GM21423 (cell line): ENCODE measurements at regions not wholly inside any gene's neighbourhood (a gene's known extent, or its start where the extent isn't known, plus 50 kb on each side); places are given as distances from the start of the nearest gene placed in this dataset.
"Not testable (repeated sequence)": the region's sequence is repeated elsewhere in the genome, so short reads cannot be mapped to it uniquely, and the experiment has no call there.

Experiments used
- ATAC-seq: cut with Tn5 transposase; IDR thresholded peaks from one replicate; pipeline ENCODE4 v1.9.1; 2021; ENCODE audit warnings: mild to moderate bottlenecking, moderate library complexity; ENCODE audit not compliant: unreplicated experiment

DNA sequence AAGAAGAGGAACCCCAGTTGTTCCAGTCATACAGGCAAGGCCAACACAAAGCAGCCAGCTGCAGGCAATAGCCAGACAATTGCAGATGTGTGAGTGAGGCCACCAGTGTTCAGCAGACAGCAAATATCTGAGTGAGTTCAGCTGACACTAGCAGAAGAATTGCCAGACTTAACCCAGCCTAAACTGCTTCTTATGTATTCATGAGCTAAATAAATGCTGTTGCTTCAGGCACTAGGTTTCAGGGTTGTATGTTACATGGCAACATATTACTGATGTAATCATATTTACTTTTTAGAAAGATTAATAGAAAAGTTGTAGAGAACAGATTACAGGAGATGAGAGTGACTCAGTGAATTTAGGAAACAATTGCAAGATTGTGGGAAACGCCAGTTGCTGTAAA is 129.8 kb upstream of the CHODL start:
- ATAC-seq = no peak

DNA sequence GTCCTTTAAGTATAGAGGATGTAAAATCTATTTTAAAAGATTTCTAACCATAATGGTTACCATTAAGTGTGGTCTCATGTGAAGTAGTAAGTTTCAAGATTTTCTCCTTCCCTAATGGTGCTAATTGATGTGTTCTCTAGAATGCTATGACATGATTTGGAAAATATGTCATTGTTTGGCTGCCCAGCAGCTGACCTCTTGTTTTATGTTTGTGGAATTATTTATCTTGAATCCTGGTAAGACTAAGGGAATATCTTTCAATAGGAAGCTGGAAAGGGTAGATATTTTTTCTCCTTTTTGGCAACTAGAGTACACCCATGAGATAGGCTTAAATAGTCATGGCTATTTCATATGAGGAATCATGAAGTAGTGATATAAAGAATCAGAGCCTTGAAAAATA is 139.8 kb upstream of the CHODL start:
- no peak for ATAC-seq

DNA sequence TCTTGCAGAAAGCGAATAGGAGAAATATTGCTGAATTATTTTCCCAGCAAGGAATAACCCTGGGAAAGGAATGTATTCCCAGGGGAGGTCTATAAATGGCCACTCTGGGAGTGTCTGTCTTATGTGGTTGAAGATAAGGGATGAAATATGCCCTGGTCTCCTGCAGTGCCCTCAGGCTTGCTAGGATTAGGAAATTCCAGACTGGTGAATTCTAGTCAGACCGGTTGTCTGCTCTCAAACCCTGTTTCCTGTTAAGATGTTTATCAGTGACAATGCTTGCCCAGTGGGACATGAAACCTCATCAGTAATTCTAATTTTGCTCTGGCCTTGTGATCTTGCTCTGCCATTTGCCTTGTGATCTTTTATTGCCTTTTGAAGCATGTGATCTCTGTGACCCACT is 148.2 kb upstream of the CHODL start:
- not testable (repeated sequence) for ATAC-seq

- ATAC-seq = no peak
Observed at GRCh38 chr21:18089786-18090185, 154.8 kb upstream of the CHODL start.

DNA sequence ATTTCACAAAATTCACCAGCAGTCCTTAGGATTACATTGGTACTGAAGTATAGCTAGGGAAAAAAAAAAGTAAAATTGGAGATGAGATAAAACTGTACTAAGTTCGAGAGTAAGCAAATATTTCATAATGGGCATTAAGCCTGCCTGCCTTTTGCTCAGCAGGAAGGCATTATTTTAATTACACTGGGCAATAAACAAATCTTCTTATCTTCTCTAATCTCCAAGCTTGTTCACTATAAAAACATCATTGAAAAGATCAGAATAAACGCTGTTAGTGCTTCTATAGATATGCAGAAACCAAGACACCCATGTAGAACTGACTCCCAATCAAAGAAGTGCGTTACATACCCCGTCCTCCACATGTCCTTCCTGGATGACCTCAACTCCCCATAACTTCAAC is 174.2 kb upstream of the CHODL start:
- ATAC-seq = no peak

DNA sequence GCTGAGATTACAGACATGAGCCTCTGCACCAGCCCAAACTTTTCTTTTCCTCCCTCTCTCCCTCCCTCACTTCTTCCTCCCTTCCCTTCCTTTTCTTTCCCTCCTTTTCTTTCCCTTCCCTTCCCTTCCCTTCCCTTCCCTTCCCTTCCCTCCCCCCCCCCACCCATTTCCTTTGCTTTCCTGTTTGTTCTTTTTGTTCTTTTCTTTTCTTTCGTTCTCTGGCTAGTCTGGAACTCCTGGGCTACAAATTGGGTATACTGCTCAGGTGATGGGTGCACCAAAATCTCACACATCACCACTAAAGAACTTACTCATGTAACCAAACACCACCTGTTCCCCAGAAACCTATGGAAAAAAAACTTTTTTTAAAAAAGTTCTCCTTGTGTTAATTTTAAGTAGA is 174.8 kb upstream of the CHODL start:
- ATAC-seq = no peak

GRCh38 chr21:18060402-18060801 is 184.2 kb upstream of the CHODL start:
- no peak for ATAC-seq

- no peak for ATAC-seq
Observed at GRCh38 chr21:18058731-18059398, 185.8 kb upstream of the CHODL start.

DNA sequence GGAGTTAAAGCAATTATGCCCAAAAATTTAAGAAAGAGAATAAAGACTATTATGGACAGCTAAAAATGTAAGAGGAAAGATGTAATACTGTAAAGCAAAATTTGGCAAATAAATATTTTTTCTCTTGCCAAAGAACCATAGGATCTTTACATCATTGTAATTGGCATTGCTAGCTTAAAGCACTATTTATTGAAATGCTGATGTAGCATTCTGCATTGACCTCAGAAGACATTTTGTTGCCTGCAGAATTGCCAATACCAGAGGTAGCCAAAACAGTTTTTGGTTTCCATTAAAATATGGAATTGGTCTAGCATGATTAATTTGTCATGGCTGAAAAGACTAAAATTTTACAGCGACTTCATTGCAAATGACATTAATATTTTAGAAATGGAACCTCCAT is 191.5 kb upstream of the CHODL start:
- ATAC-seq = no peak

GRCh38 chr21:18049461-18049860 is 195.2 kb upstream of the CHODL start:
- no peak for ATAC-seq

DNA sequence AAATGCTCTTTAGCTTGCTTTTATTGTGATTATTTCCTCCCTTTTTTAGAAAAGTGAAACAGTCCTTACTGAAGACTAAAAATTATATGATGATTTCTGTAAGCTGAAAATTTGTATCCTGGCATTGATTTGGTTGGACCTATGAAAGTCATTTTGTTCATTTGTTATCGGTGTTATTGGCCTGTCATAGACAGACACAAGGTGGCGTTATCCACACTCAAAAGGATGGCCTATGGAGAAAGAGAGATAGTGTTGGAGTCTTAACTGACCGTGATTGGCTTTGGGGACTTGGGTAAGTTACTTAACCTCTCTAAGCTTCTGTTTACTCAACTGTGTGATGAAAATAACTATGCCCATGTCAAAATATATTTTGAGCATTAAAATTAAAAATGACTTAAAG is 203.6 kb upstream of the CHODL start:
- no peak for ATAC-seq

GRCh38 chr21:18030248-18030647 is 211.1 kb upstream of the C21orf91 start:
- no peak for ATAC-seq

GRCh38 chr21:18026359-18026758 is 207.2 kb upstream of the C21orf91 start:
- ATAC-seq = no peak

DNA sequence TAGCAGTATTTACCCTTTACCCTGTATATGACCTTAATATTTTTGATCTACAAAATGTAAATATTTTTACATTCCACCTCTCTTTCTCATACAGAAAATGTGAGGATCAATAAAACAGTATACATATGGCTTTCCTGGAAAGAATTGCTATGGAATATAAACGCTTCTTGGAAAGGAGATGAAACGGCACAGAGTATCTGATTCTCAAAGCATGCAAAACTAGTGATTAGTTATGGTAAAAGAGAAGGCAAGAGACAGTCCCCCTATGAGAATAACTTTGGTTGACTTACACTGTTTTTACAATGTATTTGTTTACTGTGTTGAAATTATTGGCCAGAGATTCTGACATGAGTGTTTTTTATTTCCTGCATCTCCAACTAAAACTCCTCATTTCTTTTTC is 204.6 kb upstream of the C21orf91 start:
- ATAC-seq = no peak

DNA sequence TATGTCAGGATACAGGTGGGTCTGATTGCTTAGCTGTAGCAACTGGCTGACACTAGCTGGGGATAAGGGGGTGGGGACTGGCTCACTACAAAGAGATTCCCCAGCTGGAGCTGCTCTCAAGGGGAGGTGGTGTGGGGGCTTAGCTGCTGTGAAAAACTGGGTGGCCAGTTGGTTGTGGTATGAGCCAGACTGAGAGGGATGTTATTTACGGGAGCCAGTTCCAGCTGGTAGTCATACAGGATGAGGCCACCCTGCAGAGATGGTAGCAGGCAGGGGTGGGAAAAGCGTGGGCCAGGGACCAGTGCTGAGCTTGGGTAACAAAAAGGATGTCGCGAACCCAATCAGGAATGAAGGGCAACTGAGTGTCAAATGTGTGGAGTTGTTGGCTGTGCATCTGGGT is 204.0 kb upstream of the C21orf91 start:
- no peak for ATAC-seq

DNA sequence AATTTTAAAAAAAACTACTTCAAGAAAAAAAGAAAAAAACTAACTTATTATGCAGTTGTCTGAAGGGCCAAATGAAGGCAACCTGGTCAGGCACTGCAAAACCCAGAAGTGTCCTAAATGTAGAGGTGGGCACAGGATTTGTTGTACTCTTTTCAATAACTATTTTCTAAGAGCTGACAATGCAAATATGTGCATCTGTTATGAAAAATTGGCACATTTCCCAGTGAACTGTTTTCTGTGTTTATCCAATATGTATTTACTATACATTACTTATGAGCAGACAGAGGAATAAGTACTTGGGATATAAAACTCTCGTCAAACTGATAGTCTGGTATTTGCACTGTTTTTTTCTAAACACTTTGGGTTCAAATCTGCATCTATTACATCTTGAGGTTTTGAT is 188.0 kb upstream of the C21orf91 start:
- no peak for ATAC-seq

DNA sequence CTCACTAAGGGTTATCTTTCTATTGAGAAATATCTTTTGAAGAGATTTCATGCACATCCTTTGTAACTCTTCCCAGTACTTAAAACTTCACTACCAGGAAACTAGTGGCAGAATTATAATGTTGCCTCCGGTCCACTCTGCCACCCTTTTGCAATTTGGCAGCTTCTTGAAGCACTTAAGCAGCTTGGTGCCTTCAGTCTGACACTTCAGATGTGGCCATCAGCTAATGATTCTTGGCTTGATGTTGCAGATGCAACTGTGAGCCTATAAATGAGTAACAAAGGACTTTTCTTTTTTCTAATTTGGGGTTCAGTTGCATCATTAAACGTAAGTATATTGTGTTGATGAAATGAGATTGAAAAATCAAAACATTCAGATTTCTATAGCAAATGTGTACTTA is 187.5 kb upstream of the C21orf91 start:
- no peak for ATAC-seq

DNA sequence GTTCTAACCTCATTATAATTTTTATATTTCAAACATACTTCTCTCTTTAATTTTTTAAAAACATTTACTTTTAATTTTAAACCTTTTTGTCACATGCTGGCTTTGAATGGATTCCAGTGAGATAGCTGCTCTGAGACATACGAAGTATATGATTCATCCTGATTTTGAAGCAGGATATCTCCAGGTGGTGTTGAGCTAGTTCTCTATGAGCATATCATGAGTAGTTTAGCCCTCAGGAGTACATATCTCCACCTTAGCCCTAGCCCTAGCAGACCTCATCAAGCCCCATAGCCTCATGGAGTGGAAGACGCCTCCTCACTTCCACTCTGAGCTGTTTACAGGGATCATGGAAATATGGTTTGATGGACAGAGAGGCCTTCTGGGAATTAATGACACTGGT is 183.2 kb upstream of the C21orf91 start:
- no peak for ATAC-seq

GRCh38 chr21:18000981-18001686 is 182.0 kb upstream of the C21orf91 start:
- no peak for ATAC-seq

DNA sequence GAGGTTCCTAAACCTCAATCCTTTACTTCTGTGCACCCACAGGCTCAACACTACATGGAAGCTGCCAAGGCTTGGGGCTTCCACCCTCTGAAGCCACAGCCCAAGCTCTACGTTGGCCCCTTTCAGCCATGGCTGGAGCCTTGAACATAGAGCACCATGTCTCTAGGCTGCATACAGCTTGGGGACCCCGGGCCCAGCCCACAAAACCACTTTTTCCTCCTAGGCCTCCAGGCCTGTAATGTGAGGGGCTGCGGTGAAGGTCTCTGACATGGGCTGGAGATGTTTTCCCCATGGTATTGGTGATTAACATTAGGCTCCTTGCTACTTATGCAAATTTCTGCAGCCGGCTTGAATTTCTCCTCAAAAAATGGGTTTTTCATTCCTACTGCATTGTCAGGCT is 179.4 kb upstream of the C21orf91 start:
- ATAC-seq = not testable (repeated sequence)

DNA sequence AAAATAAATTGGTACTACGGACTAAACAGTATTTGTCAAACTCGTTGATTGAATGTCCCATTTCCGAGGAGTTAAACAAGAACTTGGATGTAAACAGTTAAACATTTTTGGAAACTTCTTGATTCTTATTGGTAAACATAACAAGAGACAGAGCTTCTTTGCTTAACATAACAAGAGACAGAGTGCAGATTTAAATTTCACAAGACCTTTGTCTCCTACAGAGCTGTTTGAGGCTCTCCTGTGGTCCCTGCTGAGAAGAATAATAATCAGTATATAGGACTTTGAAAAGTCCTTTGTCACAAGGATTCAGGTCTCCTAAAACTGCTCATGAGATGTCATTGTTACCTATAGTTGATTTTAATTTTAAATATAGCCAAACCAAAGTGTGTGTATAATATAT is 170.6 kb upstream of the C21orf91 start:
- no peak for ATAC-seq

DNA sequence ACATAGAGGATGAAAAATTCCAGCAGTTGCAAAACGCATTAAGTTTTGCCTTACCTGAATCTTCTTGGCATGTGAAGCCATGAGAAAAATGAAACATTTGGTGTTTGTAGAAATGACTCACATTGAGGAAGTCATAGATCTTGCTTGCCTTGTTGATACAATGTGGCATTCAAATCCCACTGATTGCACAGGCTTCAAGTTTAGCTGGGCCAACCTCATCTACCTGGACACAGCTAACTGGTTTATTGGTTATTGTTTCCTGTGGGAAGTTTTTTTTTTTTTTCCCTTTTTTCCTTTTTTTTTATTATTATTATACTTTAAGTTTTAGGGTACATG is 168.9 kb upstream of the C21orf91 start:
- ATAC-seq = no peak
